Activated T-cell treated with anti-CD3 and anti-CD28 coated beads, Interleukin-2, amount 50 U/mL, for 4 hours (primary cell): ENCODE measurements at regions not wholly inside any gene's neighbourhood (a gene's known extent, or its start where the extent isn't known, plus 50 kb on each side); places are given as distances from the start of the nearest gene placed in this dataset.
"Not testable (repeated sequence)": the region's sequence is repeated elsewhere in the genome, so short reads cannot be mapped to it uniquely, and the experiment has no call there.

Source experiments
- ATAC-seq, 2 donors: fragments of 200-7000 bp; cut with Tn5 transposase; one replicate each; pipeline ENCODE4 v1.10.0; 2021
- DNase-seq: peaks from one replicate; pipeline ENCODE4 v3.0.0-alpha.2; 2020
- H3K27me3 Mint-ChIP-seq: one replicate; pipeline ENCODE4 v1.8.0; 2021; ENCODE audit warnings: low read depth, mixed read lengths
- H3K36me3 Mint-ChIP-seq: one replicate; pipeline ENCODE4 v1.8.0; 2022; ENCODE audit warnings: mixed read lengths; ENCODE audit not compliant: insufficient read depth
- H3K4me1 Mint-ChIP-seq: one replicate; pipeline ENCODE4 v1.8.0; 2021; ENCODE audit warnings: low read depth, mixed read lengths
- H3K4me3 Mint-ChIP-seq: one replicate; pipeline ENCODE4 v1.8.0; 2021; ENCODE audit warnings: mild to moderate bottlenecking, moderate library complexity, mixed read lengths
- H3K9me3 Mint-ChIP-seq: one replicate; pipeline ENCODE4 v1.8.0; 2021; ENCODE audit warnings: mixed read lengths

DNA sequence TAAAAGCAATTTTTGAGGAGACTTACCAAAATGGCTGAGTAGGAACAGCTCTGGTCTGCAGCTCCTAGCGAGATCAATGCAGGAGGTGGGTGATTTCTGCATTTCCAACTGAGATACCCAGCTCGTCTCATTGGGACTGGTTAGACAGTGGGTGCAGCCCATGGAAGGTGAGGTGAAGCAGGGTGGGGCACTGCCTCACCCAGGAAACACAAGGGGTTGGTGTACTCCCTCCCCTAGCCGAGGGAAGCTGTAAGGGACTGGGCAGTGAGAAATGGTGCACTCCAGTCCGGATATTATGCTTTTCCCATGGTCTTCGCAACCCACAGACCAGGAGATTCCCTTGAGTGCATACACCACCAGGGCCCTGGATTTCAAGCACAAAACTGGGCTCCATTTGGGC, 419.0 kb downstream of the NUP35 start:
- Mint-ChIP-seq H3K4me3 (no peak overlapping the region), H3K9me3 (peaks cover 32% of the 10 kb centered on the region), H3K36me3 (no peaks in the 10 kb centered on the region), H3K4me1 (no peaks in the 10 kb centered on the region), H3K27me3 (no peaks in the 10 kb centered on the region)
- no peak for DNase-seq
- no peak for ATAC-seq

DNA sequence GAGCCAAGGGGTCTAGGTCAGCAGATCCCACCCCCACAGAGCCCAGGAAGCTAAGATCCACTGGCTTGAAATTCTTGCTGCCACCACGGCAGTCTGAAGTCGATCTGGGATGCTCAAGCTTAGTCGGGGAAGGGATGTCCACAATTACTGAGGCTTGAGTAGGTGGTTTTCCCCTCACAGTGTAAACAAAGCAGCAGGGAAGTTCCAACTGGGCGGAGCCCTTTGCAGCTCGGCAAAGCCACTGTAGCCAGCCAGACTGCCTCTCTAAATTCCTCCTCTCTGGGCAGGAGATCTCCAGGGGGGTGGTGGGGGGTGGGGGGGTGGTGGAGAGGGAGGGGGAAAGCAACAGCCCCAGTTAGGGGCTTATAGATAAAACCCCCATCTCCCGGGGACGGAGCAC, 419.5 kb downstream of the NUP35 start:
- Mint-ChIP-seq H3K36me3 (no peaks in the 10 kb centered on the region), H3K4me3 (no peak overlapping the region), H3K9me3 (peaks cover 32% of the 10 kb centered on the region), H3K27me3 (no peaks in the 10 kb centered on the region), H3K4me1 (no peaks in the 10 kb centered on the region)
- DNase-seq, result no peak
- ATAC-seq, result no peak

DNA sequence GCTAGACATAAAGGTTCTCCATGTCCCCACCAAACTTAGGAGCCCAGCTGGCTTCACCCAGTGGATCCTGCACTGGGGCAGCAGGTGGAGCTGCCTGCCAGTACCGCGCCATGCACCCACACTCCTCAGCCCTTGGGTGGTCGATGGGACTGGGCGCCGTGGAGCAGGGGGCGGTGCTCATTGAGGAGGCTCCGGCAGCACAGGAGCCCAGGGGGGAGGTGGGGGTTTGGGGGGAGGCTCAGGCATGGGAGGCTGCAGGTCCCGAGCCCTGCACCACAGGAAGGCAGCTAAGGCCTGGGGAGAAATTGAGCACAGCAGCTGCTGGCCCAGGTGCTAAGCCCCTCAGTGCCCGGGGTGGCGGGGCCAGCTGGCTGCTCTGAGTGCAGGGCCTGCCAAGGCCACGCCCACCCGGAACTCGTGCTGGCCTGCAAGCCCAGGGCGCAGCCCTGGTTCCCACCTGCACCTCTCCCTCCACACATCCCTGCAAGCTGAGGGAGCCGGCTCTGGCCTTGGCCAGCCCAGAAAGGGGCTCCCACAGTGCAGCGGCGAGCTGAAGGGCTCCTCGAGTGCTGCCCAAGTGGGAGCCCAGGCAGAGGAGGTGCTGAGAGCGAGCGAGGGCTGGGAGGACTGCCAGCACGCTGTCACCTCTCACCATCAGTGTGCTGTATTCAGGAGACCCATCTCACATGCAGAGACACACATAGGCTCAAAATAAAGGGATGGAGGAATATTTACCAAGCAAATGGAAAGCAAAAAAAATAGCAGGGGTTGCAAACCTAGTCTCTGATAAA, 422.5 kb downstream of the NUP35 start:
- not testable (repeated sequence) for H3K4me3 Mint-ChIP-seq, DNase-seq, H3K4me1 Mint-ChIP-seq, H3K27me3 Mint-ChIP-seq, ATAC-seq, H3K36me3 Mint-ChIP-seq
- peaks cover 33% of the 10 kb centered on the region for H3K9me3 Mint-ChIP-seq

DNA sequence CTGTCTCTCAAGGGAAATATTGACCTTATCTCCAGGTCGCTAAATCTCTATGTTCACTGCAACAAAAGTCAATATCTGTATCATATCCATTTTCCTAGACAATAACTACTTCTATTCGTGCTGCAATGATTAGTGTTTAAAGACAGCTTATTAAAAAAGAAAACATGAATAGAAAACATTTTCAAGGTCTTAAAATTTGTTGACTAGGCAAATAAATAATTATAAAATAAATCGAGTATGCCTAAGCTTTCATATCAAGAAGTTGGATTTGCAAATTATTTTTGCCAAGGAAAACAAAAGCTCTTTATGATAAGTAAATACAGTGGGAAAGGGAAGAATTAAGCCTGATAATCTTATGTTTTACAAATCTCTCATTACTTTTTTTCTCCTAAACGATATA, 428.5 kb downstream of the NUP35 start:
- Mint-ChIP-seq H3K9me3 (peaks cover 20% of the 10 kb centered on the region), H3K36me3 (no peaks in the 10 kb centered on the region), H3K27me3 (no peaks in the 10 kb centered on the region), H3K4me3 (no peak overlapping the region), H3K4me1 (no peaks in the 10 kb centered on the region)
- DNase-seq (no peak), ATAC-seq (no peak)

DNA sequence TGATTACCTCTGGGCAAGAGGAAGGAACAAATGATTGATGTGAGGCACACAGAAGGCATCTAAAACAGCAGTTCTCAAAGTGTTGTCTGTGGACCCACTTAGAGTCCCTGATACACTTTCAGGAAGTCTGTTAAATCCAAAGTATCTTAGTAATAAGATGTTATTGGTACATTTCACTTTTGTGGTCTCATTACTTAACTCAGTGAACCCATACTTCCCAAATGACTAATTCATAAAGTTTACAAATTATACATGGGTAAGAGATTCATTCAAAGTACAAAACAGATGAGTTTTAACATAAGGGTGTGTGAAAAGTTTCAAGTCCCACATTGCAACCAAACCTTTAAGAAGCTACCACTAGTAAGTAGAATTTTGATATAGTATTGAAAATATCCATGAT, 440.5 kb downstream of the NUP35 start:
- ATAC-seq, result no peak
- Mint-ChIP-seq H3K27me3 (no peaks in the 10 kb centered on the region), H3K4me1 (no peaks in the 10 kb centered on the region), H3K9me3 (no peaks in the 10 kb centered on the region), H3K4me3 (no peak overlapping the region), H3K36me3 (no peaks in the 10 kb centered on the region)
- no peak for DNase-seq

DNA sequence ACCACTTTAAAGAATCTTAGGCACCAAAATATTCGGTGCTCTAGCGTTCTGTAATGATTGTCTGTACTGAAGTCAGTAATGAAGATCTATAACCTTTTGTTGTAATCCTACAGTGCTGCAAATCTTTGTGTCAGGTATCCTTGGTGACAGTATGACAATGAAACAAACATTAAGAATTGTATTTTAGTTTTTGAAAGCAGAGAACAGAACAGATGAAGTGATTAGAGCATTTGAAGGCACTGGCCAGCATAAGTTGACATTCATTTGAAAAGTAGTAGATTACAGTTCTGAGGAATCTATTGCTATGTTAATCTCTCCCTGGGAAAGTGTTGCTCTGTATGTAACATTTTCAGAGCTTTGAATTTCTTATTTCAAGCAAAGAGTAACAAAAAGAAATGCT, 451.2 kb downstream of the NUP35 start:
- DNase-seq, result no peak
- no peaks in the 10 kb centered on the region for H3K36me3 Mint-ChIP-seq
- peaks cover 14% of the 10 kb centered on the region for H3K9me3 Mint-ChIP-seq
- no peaks in the 10 kb centered on the region for H3K4me1 Mint-ChIP-seq
- no peaks in the 10 kb centered on the region for H3K27me3 Mint-ChIP-seq
- no peak for ATAC-seq
- no peak overlapping the region for H3K4me3 Mint-ChIP-seq

DNA sequence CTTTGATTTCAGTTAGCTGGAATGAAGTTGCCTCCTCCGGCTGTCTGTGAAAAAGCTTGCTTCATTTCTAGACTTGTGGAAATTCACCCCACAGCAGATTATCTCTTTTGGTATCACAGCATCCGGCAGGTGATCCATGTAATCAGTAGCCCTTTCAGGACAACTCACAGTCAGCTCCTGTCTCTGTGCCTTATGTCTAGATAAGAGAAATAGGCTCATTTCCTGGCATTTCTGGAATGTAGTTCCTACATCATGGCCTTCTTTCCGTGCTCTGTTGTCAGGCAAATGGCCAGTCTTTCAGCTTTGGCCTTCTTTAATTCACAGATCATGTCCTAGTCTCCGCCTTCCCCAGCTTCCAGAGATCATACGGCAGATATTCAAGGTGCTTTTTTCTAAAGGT, 455.4 kb downstream of the NUP35 start:
- no peaks in the 10 kb centered on the region for H3K4me1 Mint-ChIP-seq
- DNase-seq (no peak), ATAC-seq (no peak)
- H3K9me3 Mint-ChIP-seq, result peaks cover 4% of the 10 kb centered on the region
- H3K27me3 Mint-ChIP-seq, result no peaks in the 10 kb centered on the region
- no peak overlapping the region for H3K4me3 Mint-ChIP-seq
- no peaks in the 10 kb centered on the region for H3K36me3 Mint-ChIP-seq

DNA sequence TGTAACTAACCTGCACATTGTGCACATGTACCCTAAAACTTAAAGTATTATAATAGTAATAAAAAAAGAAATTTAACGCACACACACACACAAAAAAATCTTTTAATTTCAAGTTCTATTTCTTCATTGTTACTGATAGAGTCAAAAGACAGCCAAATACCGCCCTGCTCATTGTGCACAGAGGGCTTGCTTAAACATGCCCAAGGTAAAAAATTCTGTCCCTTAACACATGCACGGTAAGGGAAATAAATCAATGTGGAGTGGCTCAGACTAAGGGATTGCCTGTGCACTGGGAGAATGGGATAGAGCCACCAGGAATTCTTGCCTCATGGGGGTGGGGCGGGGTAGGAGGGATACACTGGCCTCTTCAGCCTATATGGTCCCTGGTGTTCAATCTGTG, 468.0 kb downstream of the NUP35 start:
- no peak overlapping the region for H3K4me3 Mint-ChIP-seq
- no peaks in the 10 kb centered on the region for H3K36me3 Mint-ChIP-seq
- H3K9me3 Mint-ChIP-seq, result peaks cover 4% of the 10 kb centered on the region
- DNase-seq (no peak), ATAC-seq (no peak)
- H3K4me1 Mint-ChIP-seq, result no peaks in the 10 kb centered on the region
- H3K27me3 Mint-ChIP-seq, result no peaks in the 10 kb centered on the region

DNA sequence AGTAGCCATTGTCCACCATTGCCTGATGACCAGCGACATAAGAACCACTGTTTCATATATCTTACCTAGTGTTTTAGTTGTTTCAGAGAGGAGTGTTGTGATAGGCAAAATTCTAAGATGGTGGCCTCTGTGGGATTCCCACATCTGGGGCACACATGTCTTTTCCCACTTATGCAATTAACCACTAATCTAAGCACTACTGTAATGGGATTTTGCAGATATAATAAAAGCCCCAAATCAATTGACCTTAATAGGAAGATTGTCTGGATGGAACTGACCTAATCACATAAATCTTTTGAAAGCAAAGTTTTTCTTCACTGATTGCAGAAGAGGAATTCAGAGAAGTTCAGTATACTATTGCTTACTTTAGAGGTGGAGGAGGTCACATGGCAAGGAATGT, 469.9 kb downstream of the NUP35 start:
- Mint-ChIP-seq H3K4me3 (no peak overlapping the region), H3K36me3 (no peaks in the 10 kb centered on the region), H3K27me3 (no peaks in the 10 kb centered on the region), H3K9me3 (peaks cover 4% of the 10 kb centered on the region), H3K4me1 (no peaks in the 10 kb centered on the region)
- no peak for DNase-seq
- no peak for ATAC-seq

DNA sequence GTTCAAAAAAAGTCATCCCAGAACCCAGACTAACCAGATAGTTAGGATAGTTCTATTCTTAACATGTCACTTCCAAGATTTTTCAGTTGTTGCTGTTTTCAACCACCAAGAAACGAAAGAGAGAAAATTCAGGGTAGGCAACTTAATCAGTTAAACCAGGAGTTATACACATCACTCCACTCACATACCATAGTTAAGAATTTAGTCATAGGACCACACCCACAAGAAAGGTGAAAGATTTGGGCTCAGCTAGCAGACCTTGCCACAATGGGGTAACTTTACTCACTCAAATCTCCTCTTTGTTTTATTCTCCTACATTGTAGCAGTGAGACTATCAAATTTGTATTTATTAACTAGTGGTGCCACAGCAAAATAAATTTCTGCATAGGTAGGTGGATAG, 473.6 kb downstream of the NUP35 start:
- Mint-ChIP-seq H3K36me3 (no peaks in the 10 kb centered on the region), H3K4me1 (no peaks in the 10 kb centered on the region), H3K4me3 (no peak overlapping the region), H3K9me3 (no peaks in the 10 kb centered on the region), H3K27me3 (no peaks in the 10 kb centered on the region)
- ATAC-seq (no peak), DNase-seq (no peak)

DNA sequence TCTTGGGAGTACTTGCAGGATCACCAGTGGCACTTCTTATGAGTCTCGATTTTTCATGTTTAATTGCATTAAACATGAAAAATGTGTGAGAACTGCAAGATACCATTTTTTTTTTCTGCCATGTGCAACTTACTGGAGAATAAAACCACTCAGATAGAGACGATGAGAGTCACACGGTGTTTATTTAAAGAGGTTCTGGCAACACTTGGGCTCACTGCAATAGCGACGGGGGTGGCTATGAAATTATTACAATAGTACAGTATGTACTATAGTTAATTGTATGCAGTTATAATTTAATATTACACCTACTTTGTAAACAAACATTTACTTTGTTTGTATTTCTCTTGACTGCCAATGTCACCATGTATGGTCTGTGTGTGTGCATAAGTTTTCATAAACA, 479.8 kb downstream of the NUP35 start:
- no peaks in the 10 kb centered on the region for H3K9me3 Mint-ChIP-seq
- ATAC-seq, result no peak
- H3K36me3 Mint-ChIP-seq, result no peaks in the 10 kb centered on the region
- H3K4me1 Mint-ChIP-seq, result no peaks in the 10 kb centered on the region
- no peaks in the 10 kb centered on the region for H3K27me3 Mint-ChIP-seq
- no peak overlapping the region for H3K4me3 Mint-ChIP-seq
- no peak for DNase-seq

DNA sequence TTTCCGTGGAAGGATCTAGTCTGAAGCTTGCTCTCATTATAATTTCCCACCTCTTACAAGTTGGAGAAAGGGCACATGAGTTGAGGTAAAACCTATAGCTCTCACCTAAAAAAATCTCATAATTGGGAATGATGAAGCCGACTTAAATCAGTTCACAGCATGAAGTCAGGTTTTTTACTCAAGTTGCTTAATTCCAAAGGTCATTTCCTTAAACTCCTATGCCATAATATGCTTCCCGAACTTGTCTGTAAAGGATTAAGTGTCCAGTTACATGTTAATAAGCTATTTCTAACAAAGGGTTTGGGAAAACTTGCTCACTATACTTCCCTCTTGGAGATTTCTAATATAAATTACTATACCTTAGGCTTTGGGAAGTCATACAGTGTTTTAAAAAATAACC, 481.2 kb downstream of the NUP35 start:
- ATAC-seq (no peak), DNase-seq (no peak)
- H3K4me1 Mint-ChIP-seq, result no peaks in the 10 kb centered on the region
- H3K4me3 Mint-ChIP-seq, result no peak overlapping the region
- no peaks in the 10 kb centered on the region for H3K27me3 Mint-ChIP-seq
- H3K36me3 Mint-ChIP-seq, result no peaks in the 10 kb centered on the region
- no peaks in the 10 kb centered on the region for H3K9me3 Mint-ChIP-seq

DNA sequence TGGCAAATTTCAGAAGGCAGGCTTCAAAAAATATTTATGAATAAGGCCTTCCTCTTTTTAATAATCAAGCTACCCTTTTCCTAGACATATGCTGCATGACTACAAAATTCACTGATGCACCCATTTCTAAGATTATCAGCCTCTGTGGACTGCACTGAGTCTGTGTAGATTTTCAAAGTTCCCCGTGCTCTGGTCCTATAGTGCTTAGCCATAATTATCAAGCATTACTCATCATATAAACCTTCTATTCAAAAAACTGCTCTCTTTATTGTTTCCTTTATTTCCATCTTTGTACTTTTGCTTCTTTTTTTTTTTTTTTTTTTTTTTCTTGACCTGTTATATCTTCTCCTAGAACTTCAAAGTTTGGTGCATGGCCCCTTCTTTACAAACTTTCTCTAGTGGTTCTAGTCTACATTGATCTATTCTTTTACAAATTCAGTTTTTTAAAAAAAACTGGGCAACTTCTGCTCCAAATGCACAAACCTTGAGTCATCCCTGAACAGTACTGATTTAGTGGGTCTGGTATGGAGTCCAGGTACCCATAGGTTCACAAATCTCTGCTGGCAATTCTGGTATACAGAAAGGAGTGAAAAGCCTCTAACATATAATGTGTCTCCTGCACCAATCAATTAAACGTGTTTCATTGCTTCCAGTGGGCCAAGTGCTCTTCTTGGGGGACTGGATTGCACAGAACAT, 481.9 kb downstream of the NUP35 start:
- H3K4me3 Mint-ChIP-seq, result no peak overlapping the region

DNA sequence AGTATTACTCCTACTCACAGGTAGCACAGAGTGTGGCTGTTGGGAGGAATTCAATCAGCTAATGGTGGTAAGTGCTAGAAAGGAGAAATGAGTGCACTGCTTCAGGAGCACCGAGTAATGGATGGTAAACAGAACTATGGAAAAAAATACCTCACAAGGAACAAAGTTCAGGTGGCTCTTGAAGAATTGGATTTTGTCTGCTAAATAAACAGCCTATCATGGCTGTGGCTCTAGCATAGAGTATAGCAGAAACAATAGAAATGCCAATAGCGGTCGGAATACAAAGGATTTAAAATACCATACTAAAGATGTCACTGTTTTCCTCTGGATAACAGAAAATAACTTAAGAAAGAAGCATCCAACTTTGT, 482.5 kb downstream of the NUP35 start:
- no peaks in the 10 kb centered on the region for H3K27me3 Mint-ChIP-seq
- peaks cover 5% of the 10 kb centered on the region for H3K9me3 Mint-ChIP-seq
- ATAC-seq, result no peak
- H3K36me3 Mint-ChIP-seq, result no peaks in the 10 kb centered on the region
- DNase-seq, result no peak
- no peak overlapping the region for H3K4me3 Mint-ChIP-seq
- no peaks in the 10 kb centered on the region for H3K4me1 Mint-ChIP-seq

More for the DNA sequence above, 481.9 kb downstream of the NUP35 start:
- ATAC-seq (no peak), DNase-seq (no peak)
- Mint-ChIP-seq H3K36me3 (no peaks in the 10 kb centered on the region), H3K4me1 (no peaks in the 10 kb centered on the region), H3K9me3 (peaks cover under 1% of the 10 kb centered on the region), H3K27me3 (no peaks in the 10 kb centered on the region)

DNA sequence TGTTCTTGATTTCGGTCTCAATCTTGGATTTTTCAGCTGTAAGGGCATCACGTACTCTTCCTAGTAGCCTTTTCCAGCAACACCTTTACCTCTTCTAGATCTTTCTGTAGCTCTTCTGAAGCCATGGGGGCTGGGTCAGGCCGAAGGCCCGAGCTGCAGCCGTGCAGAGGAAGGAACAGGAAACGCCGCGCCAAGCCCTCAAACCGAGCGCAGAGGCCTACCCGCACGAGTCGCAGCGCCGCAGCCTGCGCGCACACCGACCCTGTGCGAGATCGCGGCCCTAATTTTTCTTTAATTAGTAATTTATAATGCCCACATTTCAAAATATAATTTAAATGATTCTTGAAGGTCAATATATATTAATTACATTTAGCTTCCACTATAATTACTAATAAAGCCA, 483.8 kb downstream of the NUP35 start:
- H3K4me1 Mint-ChIP-seq, result no peaks in the 10 kb centered on the region
- DNase-seq (no peak), ATAC-seq (no peak)
- no peaks in the 10 kb centered on the region for H3K36me3 Mint-ChIP-seq
- H3K9me3 Mint-ChIP-seq, result peaks cover 5% of the 10 kb centered on the region
- no peaks in the 10 kb centered on the region for H3K27me3 Mint-ChIP-seq
- no peak overlapping the region for H3K4me3 Mint-ChIP-seq
